Right lobe of liver (tissue), 6 donors: ENCODE measurements at regions not wholly inside any gene's neighbourhood (a gene's known extent, or its start where the extent isn't known, plus 50 kb on each side); places are given as distances from the start of the nearest gene placed in this dataset.

Source experiments
- ATAC-seq, 4 donors: fragments of 200-7000 bp; cut with Tn5 transposase; one replicate each; pipeline ENCODE4 v1.9.1; 2020; ENCODE audit warnings: mild to moderate bottlenecking in 4 of 4, moderate library complexity in 4 of 4
- DNase-seq, 3 donors: peaks; one replicate each; pipeline ENCODE4 v3.0.0-alpha.2; 2020
- H3K27ac ChIP-seq, 3 donors: fragments of 200-600 bp; one replicate each; pipeline ENCODE4 v1.8.0; 2022
- H3K27me3 ChIP-seq, 2 donors: fragments of 200-600 bp; one replicate each; pipeline ENCODE4 v1.8.0; 2022
- H3K36me3 ChIP-seq, 4 donors: fragments of 200-600 bp; sonication (generic) in 1 of 4; one replicate each; pipeline versions ENCODE4 v1.5.1 to v1.8.0; 2017 to 2022; ENCODE audit warnings: control low read depth in 1 of 4
- H3K4me1 ChIP-seq, 4 donors: fragments of 200-600 bp; sonication (generic) in 1 of 4; one replicate each; pipeline versions ENCODE4 v1.5.1 to v1.8.0; 2017 to 2022; ENCODE audit warnings: control low read depth in 1 of 4
- H3K4me3 ChIP-seq, 3 donors: fragments of 200-600 bp; one replicate each; pipeline ENCODE4 v1.8.0; 2022
- H3K9me3 ChIP-seq, 4 donors: fragments of 200-600 bp; sonication (generic) in 1 of 4; one replicate each; pipeline versions ENCODE4 v1.5.1 to v1.8.0; 2017 to 2022; ENCODE audit warnings: control low read depth in 1 of 4
- POLR2A ChIP-seq: fragments of 450-650 bp; IDR thresholded peaks from one replicate; pipeline ENCODE4 v1.6.1; 2017; ENCODE audit warnings: antibody characterized with exemption, mild to moderate bottlenecking
- WGBS: methylation state at CpG from one replicate; pipeline ENCODE4 v1.1.6; 2018; ENCODE audit warnings: low coverage, low lambda C conversion rate; ENCODE audit not compliant: insufficient coverage; ENCODE audit errors: missing lambda C conversion rate; 5-methylcytosine and 5-hydroxymethylcytosine counted together
- intact Hi-C, 2 donors: fragments of 100-400 bp; cut with DNase I; formaldehyde crosslinking; loops; one replicate each; pipeline versions ENCODE4 v1.11.2 to v1.14.1; 2022
- TF ChIP-seq, protein P1 (sequence below), 4 donors: fragments of 200-600 bp in 3 of 4; fragments of 450-650 bp in 1 of 4; IDR thresholded peaks; one replicate each; pipeline versions ENCODE4 v1.5.1 to v1.8.0; 2016 to 2022; ENCODE audit warnings: antibody characterized with exemption in 4 of 4, mild to moderate bottlenecking in 2 of 4
- donor health status: DM: no; HTN: yes; CAD: no.
- donor health status: DM: no; HTN: no; CAD: no.
- donor health status: DM: no; HTN: no; CAD: no.
- donor health status: DM: no; HTN: yes; CAD: no.
- donor health status: DM: no; HTN: yes; CAD: no.

DNA sequence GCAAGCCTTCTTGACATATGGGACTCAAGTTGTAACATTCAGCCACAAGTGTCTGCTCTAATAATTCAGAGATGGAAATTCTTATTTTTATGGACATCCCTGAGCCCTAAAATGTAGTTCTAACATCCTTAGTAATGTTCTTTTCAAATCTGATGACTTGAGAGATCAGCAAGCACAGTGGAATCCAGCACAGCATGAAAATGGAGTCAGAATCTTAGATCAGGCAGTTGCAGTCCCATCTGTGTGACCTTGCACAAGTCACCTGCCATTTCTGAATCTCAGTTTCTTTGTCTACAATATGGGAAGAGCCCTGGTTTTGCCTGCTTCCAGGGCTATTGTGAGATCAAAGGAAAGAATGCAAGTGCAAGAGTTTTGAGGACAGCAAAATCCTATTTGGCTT, 183.9 kb upstream of the LPP start:
- TF ChIP-seq POLR2A = no peak
- TF ChIP-seq, protein P1, sequence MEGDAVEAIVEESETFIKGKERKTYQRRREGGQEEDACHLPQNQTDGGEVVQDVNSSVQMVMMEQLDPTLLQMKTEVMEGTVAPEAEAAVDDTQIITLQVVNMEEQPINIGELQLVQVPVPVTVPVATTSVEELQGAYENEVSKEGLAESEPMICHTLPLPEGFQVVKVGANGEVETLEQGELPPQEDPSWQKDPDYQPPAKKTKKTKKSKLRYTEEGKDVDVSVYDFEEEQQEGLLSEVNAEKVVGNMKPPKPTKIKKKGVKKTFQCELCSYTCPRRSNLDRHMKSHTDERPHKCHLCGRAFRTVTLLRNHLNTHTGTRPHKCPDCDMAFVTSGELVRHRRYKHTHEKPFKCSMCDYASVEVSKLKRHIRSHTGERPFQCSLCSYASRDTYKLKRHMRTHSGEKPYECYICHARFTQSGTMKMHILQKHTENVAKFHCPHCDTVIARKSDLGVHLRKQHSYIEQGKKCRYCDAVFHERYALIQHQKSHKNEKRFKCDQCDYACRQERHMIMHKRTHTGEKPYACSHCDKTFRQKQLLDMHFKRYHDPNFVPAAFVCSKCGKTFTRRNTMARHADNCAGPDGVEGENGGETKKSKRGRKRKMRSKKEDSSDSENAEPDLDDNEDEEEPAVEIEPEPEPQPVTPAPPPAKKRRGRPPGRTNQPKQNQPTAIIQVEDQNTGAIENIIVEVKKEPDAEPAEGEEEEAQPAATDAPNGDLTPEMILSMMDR (IDR thresholded peaks at IDR 0.05) = no peak
- peaks cover 0 to 25% (median 9%) of the 10 kb centered on the region in 4 donors for H3K4me1 ChIP-seq
- H3K9me3 ChIP-seq = no peaks in the 10 kb centered on the region
- intact Hi-C loops = no loop called here
- ATAC-seq = no peak
- H3K27ac ChIP-seq = no peak overlapping the region
- H3K4me3 ChIP-seq = no peak overlapping the region
- peak in 1 of 3 donors; percentile 12 for DNase-seq
- no peaks in the 10 kb centered on the region for H3K27me3 ChIP-seq
- H3K36me3 ChIP-seq = no peaks in the 10 kb centered on the region

DNA sequence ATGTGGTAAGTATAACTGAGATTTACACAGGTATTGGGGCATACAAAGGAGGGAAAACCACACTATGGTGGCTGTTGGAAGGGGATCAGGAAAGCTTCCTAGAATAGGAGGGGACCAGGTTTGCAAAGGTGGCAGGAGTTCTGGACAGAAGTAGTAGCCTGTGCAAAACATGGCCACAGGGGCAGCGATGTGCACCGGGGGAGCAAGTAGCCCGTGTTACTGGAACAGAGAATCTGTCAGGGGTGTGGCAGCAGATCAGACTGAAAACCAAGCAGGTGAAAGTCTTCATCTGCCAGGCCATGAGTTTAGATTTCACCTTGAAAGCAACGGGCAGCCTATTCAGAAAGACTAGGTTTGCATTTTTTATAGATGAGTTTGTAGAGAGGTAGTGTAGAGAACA, 182.3 kb upstream of the LPP start:
- intact Hi-C loops = no loop called here
- 82% methylated on average over 4 of the region's 4 CpGs for WGBS

DNA sequence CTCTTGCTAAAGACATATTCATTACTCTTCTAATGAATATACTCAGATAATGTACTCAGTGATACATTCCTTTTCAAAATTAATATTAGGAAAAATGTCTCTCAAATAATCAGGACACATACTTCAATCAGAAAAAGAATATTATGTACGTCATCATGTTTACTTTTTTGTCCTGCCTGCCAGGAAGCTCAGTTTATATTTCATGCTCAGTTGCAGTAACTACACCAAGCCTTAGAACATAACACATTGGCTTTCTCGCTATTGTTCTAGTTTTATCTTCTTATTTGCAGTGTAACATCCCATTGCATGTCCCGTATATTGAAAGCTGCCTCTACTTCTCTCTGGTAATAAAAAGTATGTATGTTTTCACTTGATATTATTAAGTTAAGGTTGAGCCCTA, 181.5 kb upstream of the LPP start:
- TF ChIP-seq, protein P1 (IDR thresholded peaks at IDR 0.05) = no peak
- TF ChIP-seq POLR2A = no peak
- WGBS = 53% methylated on average over 3 of the region's 3 CpGs
- intact Hi-C loops = no loop called here
- ATAC-seq (no peak), DNase-seq (no peak)
- H3K27me3 ChIP-seq = no peaks in the 10 kb centered on the region
- H3K9me3 ChIP-seq = no peaks in the 10 kb centered on the region
- peaks cover 0 to 20% (median 9%) of the 10 kb centered on the region in 4 donors for H3K4me1 ChIP-seq
- H3K27ac ChIP-seq = no peak overlapping the region
- H3K4me3 ChIP-seq = no peak overlapping the region
- H3K36me3 ChIP-seq = no peaks in the 10 kb centered on the region

More for the DNA sequence above, 182.3 kb upstream of the LPP start:
- H3K9me3 ChIP-seq = no peaks in the 10 kb centered on the region
- ATAC-seq (no peak), DNase-seq (peak in 1 of 3 donors; percentile 33)
- H3K27ac ChIP-seq = no peak overlapping the region
- peaks cover 0 to 20% (median 9%) of the 10 kb centered on the region in 4 donors for H3K4me1 ChIP-seq
- H3K4me3 ChIP-seq = no peak overlapping the region
- no peaks in the 10 kb centered on the region for H3K36me3 ChIP-seq
- H3K27me3 ChIP-seq = no peaks in the 10 kb centered on the region
- TF ChIP-seq, protein P1 (IDR thresholded peaks at IDR 0.05) = no peak
- no peak for TF ChIP-seq POLR2A

DNA sequence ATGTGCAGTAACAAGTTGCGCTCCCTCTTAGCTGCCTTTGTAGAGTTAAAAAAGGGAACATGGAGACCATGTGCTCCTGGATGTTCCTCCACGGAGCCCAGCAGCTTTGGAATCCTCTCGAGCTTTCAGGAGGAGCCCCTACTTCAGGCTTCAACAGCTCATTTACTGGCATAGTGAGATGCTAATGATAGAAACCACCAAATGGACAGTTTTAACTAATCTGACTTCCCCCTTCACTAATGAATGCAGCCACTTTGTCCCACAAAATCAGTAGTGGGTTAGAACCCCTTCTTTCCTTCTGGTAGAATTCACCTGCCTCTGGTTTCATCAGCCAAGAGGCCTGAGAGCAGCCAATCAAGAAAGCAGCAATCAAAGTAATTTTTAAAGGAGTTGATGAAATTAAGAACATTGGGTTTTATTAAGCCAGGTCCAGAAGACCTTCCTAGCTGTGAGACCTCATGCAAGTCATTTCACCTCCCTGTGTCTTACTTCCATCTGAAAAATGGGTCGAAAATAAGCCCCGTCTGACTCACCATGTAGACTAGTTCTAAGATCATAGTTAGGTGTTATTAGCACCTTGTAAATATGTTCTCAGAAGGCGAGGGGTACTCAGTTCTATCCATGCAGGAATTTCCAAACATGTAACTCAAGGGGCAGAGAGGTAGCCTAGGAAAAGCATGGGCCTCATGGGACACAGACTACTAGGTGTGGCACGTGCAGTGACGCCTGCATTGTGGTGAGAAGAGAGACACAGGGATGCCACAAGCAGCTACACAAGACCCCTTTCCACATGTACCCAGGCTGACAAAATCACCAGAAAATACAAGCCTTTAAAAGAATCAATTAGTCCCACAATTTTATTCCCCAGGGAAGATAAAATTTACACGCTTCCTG, 179.7 kb upstream of the LPP start:
- no peaks in the 10 kb centered on the region for H3K9me3 ChIP-seq
- intact Hi-C loops = no loop called here
- no peaks in the 10 kb centered on the region for H3K27me3 ChIP-seq
- DNase-seq = no peak
- no peaks in the 10 kb centered on the region for H3K36me3 ChIP-seq
- no peak overlapping the region for H3K4me3 ChIP-seq
- peaks cover 0 to 9% (median 4%) of the 10 kb centered on the region in 4 donors for H3K4me1 ChIP-seq
- no peak for TF ChIP-seq POLR2A
- TF ChIP-seq, protein P1 (IDR thresholded peaks at IDR 0.05) = no peak
- H3K27ac ChIP-seq = no peak overlapping the region
- ATAC-seq = peak in 2 of 4 donors; percentile 15 to 29
- WGBS = 72% methylated on average over 9 of the region's 9 CpGs
